ENCODE measurements at regions not wholly inside any gene's neighbourhood (a gene's known extent, or its start where the extent isn't known, plus 50 kb on each side); places are given as distances from the start of the nearest gene placed in this dataset.

- TF ChIP-seq REST (IDR thresholded peaks at IDR 0.05; ENCODE audit: unreplicated experiment) (no peak), CTCF (conservative IDR thresholded peaks at IDR 0.05; ENCODE audit: low read depth in 2 of 2) (no peak), CREB1 (CRISPR knock-in tag; IDR thresholded peaks at IDR 0.05; ENCODE audit: low read depth) (no peak), POLR2AphosphoS5 (IDR thresholded peaks at IDR 0.05; ENCODE audit: low read depth) (no peak), EZH2 (IDR thresholded peaks at IDR 0.05; ENCODE audit: low read depth, unreplicated experiment) (no peak), ETS1 (IDR thresholded peaks at IDR 0.05) (no peak), JUNB (IDR thresholded peaks at IDR 0.05; ENCODE audit: unreplicated experiment) (no peak), ZNF462 (CRISPR knock-in tag; IDR thresholded peaks at IDR 0.05) (no peak)
These were observed 552.5 kb upstream of the SORCS1 start for GRCh38 chr10:107717046-107717445.

All from GM23338 (cell line).